AG04450 (cell line): ENCODE measurements at regions not wholly inside any gene's neighbourhood (a gene's known extent, or its start where the extent isn't known, plus 50 kb on each side); places are given as distances from the start of the nearest gene placed in this dataset.

Experiments used
- CTCF ChIA-PET: fragments of 300-600, 350-600 bp; formaldehyde crosslinking; extraction: SDS; loops from one replicate; lab custom pipeline; 2022; ENCODE audit warnings: antibody characterized with exemption, inconsistent platforms; lab: Charles Lee
- POLR2A ChIA-PET: fragments of 350-600 bp; formaldehyde crosslinking; extraction: SDS; loops from one replicate; lab custom pipeline; 2021; ENCODE audit warnings: antibody characterized with exemption, inconsistent platforms; lab: Yijun Ruan, JAX
- DNase-seq: peaks from one replicate; pipeline ENCODE4 v3.0.0-alpha.2; 2011; ENCODE audit warnings: low read depth, low spot score
- H3K27ac ChIP-seq: one replicate; pipeline ENCODE4 v1.5.1; 2012; ENCODE audit warnings: low read depth, low read length, control low read depth
- H3K27me3 ChIP-seq: one replicate; pipeline ENCODE4 v1.6.0; 2012; ENCODE audit warnings: low read length; ENCODE audit not compliant: control insufficient read depth, insufficient read depth
- H3K4me3 ChIP-seq: 2 replicates; pipeline ENCODE4 v1.5.1; 2011; ENCODE audit warnings: mild to moderate bottlenecking, low read depth, low read length, control low read depth
- H3K9me3 ChIP-seq: 2 replicates; pipeline ENCODE4 v1.5.1; 2012; ENCODE audit warnings: low read length; ENCODE audit not compliant: control insufficient read depth, insufficient read depth
- TF ChIP-seq, protein P1 (sequence below): IDR thresholded peaks from 2 replicates; pipeline ENCODE4 v1.5.1; 2011; ENCODE audit warnings: low read depth, low read length, control low read depth, inconsistent platforms

DNA sequence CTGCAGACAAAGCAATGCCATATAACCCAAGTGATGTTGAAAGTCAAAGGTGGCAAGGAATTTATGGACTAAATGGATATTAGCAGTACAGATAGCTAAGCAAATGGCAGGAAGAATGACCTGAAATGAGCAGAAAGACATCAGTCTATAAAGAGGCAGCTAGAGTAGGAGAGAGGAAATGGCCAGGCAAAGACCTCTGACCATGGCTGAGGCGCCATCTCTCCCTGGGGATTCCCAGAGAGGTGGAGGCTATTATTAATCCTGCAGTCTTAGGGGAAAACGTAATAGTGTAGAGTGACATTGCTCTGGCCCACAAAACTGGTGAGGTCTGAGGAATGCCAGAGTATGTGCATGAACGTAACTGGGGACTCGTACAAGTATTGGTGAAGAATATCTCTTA lies 563.6 kb upstream of the PRMT6 start:
- no peaks in the 10 kb centered on the region for H3K9me3 ChIP-seq
- no peaks in the 10 kb centered on the region for H3K27me3 ChIP-seq
- POLR2A ChIA-PET: no interaction called here
- DNase-seq: no peak
- no peak overlapping the region for H3K4me3 ChIP-seq
- TF ChIP-seq, protein P1, sequence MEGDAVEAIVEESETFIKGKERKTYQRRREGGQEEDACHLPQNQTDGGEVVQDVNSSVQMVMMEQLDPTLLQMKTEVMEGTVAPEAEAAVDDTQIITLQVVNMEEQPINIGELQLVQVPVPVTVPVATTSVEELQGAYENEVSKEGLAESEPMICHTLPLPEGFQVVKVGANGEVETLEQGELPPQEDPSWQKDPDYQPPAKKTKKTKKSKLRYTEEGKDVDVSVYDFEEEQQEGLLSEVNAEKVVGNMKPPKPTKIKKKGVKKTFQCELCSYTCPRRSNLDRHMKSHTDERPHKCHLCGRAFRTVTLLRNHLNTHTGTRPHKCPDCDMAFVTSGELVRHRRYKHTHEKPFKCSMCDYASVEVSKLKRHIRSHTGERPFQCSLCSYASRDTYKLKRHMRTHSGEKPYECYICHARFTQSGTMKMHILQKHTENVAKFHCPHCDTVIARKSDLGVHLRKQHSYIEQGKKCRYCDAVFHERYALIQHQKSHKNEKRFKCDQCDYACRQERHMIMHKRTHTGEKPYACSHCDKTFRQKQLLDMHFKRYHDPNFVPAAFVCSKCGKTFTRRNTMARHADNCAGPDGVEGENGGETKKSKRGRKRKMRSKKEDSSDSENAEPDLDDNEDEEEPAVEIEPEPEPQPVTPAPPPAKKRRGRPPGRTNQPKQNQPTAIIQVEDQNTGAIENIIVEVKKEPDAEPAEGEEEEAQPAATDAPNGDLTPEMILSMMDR: no peak
- CTCF ChIA-PET: no interaction called here
- no peak overlapping the region for H3K27ac ChIP-seq

DNA sequence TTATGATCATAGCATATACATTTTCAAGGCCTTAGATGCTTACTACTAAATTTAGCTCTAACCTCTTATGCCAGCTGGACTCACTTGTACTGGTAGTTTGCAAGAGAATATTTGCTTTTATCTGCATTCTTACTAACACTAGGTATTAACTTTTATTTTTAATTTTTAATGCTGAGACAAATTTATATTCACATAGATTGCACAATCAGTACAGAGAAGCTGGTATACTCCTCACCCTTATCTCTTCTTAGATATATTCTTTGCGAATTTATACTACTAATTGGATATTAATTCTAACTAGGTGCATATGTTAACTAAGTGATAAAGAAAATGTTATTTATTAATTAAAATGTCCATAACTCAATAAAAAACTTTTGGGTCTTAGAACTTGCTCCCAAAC lies 561.8 kb upstream of the PRMT6 start:
- TF ChIP-seq, protein P1: no peak
- Histone ChIP-seq H3K27me3 (no peaks in the 10 kb centered on the region), H3K9me3 (no peaks in the 10 kb centered on the region), H3K27ac (no peak overlapping the region), H3K4me3 (no peak overlapping the region)
- POLR2A ChIA-PET: no interaction called here
- DNase-seq: no peak
- CTCF ChIA-PET: no interaction called here

DNA sequence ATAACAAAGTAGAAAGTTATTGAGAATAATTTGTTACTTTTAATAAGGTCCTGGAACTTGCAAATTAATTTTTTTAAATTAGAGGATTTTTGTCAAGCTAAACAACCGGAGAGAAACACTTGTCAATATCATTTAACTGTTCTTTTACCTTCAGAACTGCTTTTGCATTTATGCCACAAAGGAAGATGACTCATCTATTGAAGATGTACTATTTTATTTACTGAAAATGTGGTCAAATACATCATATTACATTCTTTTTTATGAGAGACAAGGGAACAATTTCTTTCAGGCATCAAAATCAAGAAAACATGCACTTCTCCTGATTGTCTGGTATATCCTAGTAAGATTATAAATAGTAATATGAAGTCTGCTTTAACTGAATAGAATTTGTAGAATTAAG lies 558.2 kb upstream of the PRMT6 start:
- no peaks in the 10 kb centered on the region for H3K9me3 ChIP-seq
- no peak for DNase-seq
- H3K27me3 ChIP-seq: no peaks in the 10 kb centered on the region
- CTCF ChIA-PET: no interaction called here
- no peak overlapping the region for H3K27ac ChIP-seq
- H3K4me3 ChIP-seq: no peak overlapping the region
- POLR2A ChIA-PET: no interaction called here
- TF ChIP-seq, protein P1: no peak

DNA sequence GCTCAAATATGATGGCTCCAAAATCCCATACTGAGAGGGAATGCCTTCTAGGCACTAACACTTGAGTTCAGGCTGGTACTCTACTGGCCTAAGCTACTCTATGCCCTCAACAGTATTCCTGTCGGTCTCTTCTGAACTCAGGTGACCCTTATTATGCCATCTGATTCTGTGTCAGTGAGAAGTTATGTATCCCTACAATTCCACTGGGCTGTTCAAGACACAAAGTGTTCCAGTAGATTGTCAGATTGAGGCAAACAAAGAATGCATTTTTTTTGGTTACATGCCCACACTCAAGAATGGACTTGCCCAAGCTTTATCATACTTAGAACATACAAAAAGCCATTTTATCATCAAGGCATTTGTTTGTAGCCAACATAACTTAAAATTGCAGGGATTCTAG lies 553.8 kb upstream of the PRMT6 start:
- Histone ChIP-seq H3K9me3 (0 out of 2 replicates have a peak, but pooled peaks cover 2% of the 10 kb centered on the region), H3K27me3 (no peaks in the 10 kb centered on the region), H3K4me3 (no peak overlapping the region), H3K27ac (no peak overlapping the region)
- POLR2A ChIA-PET: no interaction called here
- no peak for DNase-seq
- TF ChIP-seq, protein P1: no peak
- CTCF ChIA-PET: no interaction called here

DNA sequence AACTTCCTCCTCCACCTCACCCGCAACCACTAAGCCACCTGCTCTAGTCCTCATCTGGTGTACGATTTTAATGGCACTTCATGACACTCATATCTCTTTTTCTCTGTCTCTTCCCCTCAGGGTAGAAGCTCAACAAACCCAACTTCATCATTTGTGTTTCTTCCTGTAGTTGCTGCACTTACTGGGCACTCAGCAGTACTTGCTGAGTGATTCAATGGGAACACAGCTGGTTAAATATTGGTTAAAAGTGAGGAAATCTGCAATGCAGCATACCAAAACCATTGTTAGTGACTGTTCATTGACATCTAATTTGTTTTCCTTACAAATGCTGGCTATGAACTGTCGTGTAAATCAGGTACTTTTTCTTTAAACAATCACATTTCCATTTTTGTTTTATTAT lies 541.1 kb upstream of the PRMT6 start:
- ChIA-PET POLR2A (no interaction called here), CTCF (no interaction called here)
- no peaks in the 10 kb centered on the region for H3K27me3 ChIP-seq
- TF ChIP-seq, protein P1: no peak
- H3K4me3 ChIP-seq: no peak overlapping the region
- H3K9me3 ChIP-seq: peaks cover 2% of the 10 kb centered on the region; the same call in 1 of the 2 replicates
- DNase-seq: no peak
- no peak overlapping the region for H3K27ac ChIP-seq
